Nephron (organoid): ENCODE measurements at regions not wholly inside any gene's neighbourhood (a gene's known extent, or its start where the extent isn't known, plus 50 kb on each side); places are given as distances from the start of the nearest gene placed in this dataset.

Experiments
- H3K27ac Mint-ChIP-seq, 3 experiments: 2 replicates each; pipeline ENCODE4 v1.8.0; 2020; ENCODE audit warnings: mixed read lengths in 3 of 3, mild to moderate bottlenecking in 2 of 3, moderate library complexity in 1 of 3
- H3K27me3 Mint-ChIP-seq: 2 replicates; pipeline ENCODE4 v1.8.0; 2021; ENCODE audit warnings: low read depth, mild to moderate bottlenecking, moderate library complexity, mixed read lengths
- H3K36me3 Mint-ChIP-seq: 2 replicates; pipeline ENCODE4 v1.8.0; 2020; ENCODE audit warnings: low read depth, mixed read lengths
- H3K4me1 Mint-ChIP-seq: 2 replicates; pipeline ENCODE4 v1.8.0; 2020; ENCODE audit warnings: mixed read lengths
- H3K4me3 Mint-ChIP-seq, 3 experiments: 2 replicates each; pipeline ENCODE4 v1.8.0; 2020; ENCODE audit warnings: mild to moderate bottlenecking in 3 of 3, mixed read lengths in 3 of 3, moderate library complexity in 2 of 3
- H3K9me3 Mint-ChIP-seq: 2 replicates; pipeline ENCODE4 v1.8.0; 2020; ENCODE audit warnings: mixed read lengths
- TF ChIP-seq, protein P1 (sequence below), 3 experiments: fragments of 200-600 bp; sonication (generic); IDR thresholded peaks; one replicate each; pipeline ENCODE4 v1.5.0; 2021; ENCODE audit warnings: antibody characterized with exemption in 3 of 3; ENCODE audit not compliant: unreplicated experiment in 3 of 3

DNA sequence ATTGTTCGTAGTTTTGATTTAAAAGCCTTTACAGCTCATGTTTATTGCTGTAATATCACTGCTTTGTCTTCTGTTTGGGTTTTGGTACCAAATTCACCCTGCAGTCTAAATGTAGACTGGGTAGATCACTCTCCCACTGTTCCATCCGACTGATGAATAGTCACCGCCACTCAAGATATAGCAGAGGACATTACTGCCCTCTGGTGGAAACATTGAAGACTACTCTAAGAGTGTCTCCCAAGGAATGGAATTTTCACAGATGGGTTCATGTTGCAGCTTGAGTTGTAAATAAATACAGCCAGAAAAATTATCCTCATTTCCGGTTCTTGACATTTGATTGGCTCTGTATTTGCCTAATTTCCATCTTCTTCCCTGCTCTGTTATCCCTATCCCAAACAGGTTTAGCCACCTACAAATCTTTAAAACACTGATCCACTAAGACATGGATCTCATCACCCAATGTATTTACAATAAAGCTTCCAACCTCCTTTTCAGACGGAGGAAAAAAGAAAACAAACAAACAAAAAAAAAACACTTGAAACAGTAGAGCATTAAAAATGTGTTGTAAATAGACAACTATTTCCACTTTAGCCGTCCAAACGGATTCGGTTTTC is 198.3 kb upstream of the CPNE8 start:
- TF ChIP-seq, protein P1, sequence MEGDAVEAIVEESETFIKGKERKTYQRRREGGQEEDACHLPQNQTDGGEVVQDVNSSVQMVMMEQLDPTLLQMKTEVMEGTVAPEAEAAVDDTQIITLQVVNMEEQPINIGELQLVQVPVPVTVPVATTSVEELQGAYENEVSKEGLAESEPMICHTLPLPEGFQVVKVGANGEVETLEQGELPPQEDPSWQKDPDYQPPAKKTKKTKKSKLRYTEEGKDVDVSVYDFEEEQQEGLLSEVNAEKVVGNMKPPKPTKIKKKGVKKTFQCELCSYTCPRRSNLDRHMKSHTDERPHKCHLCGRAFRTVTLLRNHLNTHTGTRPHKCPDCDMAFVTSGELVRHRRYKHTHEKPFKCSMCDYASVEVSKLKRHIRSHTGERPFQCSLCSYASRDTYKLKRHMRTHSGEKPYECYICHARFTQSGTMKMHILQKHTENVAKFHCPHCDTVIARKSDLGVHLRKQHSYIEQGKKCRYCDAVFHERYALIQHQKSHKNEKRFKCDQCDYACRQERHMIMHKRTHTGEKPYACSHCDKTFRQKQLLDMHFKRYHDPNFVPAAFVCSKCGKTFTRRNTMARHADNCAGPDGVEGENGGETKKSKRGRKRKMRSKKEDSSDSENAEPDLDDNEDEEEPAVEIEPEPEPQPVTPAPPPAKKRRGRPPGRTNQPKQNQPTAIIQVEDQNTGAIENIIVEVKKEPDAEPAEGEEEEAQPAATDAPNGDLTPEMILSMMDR (IDR thresholded peaks at IDR 0.05; ENCODE audit: unreplicated experiment in 3 of 3) = peak; percentile 71 to 76 (median 74)
- Mint-ChIP-seq H3K27ac (no peak overlapping the region), H3K9me3 (no peaks in the 10 kb centered on the region), H3K36me3 (no peaks in the 10 kb centered on the region), H3K4me3 (no peak overlapping the region), H3K4me1 (no peaks in the 10 kb centered on the region), H3K27me3 (no peaks in the 10 kb centered on the region)

DNA sequence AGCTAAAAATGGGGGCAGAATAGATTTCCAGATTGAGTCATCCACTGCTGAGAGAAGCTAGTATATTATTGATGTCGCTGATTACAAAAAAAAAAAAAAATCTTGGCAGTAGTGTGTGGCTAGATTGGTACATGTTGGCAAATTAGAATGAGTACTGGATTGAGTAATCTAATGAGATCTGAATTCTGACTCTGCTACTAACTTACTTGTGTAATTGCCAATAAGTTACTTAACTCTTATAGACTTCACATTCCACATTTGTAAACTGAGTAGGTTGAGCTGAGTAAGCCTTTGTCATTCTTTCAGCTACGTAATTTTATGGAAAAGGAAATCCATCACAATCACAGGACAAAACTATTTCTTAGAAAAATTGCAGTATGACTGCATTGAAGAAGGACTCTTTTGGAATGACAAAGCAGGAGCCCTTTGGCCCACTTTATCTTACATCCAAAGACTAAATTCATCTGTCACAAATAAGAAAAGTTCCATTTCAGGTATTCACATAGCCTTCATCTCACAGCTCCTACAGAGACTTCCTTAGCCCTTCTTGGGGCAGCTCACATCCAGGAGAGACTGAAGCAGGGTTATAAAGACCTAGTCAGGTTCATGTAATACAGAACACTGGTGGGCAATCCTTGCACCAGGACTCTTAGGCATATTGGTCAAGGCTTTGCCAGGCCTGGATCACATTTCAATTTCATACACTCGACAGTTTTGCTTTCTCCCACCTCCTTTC is 197.3 kb upstream of the CPNE8 start:
- Mint-ChIP-seq H3K36me3 (no peaks in the 10 kb centered on the region), H3K9me3 (no peaks in the 10 kb centered on the region), H3K27ac (no peak overlapping the region), H3K27me3 (no peaks in the 10 kb centered on the region), H3K4me3 (no peak overlapping the region), H3K4me1 (no peaks in the 10 kb centered on the region)
- TF ChIP-seq, protein P1 (IDR thresholded peaks at IDR 0.05; ENCODE audit: unreplicated experiment in 3 of 3) = no peak

DNA sequence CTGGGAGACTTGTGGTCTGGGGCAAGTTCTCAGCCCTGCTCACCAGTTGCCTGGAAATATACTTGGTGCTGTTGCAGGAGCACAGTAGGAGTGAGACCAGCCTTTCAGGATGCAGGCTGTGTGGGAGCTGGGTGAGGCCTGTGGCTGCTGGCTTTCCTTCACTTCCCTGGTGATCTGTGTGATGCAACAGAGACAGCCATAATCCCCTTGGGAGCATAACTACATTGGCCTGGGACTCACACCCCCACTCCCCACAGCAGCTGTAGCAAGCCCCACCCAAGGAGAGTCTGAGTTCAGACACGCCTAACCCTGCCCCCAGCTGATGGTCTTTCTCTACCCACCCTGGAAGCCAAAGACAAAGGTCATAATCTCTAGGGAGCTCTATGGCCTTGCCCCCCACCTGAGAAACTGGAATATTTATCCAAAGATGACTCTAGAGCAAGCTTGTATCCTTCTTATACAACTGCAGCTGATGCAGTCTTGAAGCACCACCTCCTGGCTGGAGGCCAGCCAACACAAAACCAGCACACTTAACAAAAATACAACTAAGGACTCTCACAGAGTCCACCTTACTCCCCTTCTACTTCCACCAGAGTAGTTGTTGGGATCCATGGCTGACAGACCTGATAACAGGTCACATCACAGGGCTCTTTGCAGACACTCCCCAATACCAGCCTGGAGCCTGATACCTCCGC is 190.4 kb upstream of the CPNE8 start:
- Mint-ChIP-seq H3K27me3 (no peaks in the 10 kb centered on the region), H3K4me3 (no peak overlapping the region), H3K36me3 (no peaks in the 10 kb centered on the region), H3K9me3 (no peaks in the 10 kb centered on the region), H3K4me1 (no peaks in the 10 kb centered on the region), H3K27ac (no peak overlapping the region)
- TF ChIP-seq, protein P1 (IDR thresholded peaks at IDR 0.05; ENCODE audit: unreplicated experiment in 3 of 3) = no peak

DNA sequence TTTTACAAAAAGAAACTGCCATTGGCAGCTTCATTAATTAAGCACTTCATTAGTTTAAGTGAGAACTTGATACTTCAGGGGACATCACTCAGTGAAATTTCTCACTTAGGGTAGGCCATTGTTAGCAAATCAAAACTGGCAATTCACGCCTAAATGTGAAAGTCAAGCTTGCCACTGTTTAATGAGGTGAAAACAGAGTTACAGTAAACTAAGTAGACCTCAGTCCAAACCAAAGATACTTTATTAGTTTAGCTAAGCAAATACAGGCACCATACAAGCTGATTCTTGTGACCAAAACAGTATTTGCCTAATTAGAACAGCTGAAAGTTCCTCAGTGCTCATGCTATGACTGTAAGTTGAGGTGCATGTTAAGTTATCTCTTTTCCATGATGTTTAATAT is 176.5 kb upstream of the CPNE8 start:
- Mint-ChIP-seq H3K27ac (no peak overlapping the region), H3K4me3 (no peak overlapping the region), H3K36me3 (no peaks in the 10 kb centered on the region), H3K9me3 (no peaks in the 10 kb centered on the region), H3K4me1 (no peaks in the 10 kb centered on the region), H3K27me3 (no peaks in the 10 kb centered on the region)
- TF ChIP-seq, protein P1 (IDR thresholded peaks at IDR 0.05; ENCODE audit: unreplicated experiment in 3 of 3) = no peak

DNA sequence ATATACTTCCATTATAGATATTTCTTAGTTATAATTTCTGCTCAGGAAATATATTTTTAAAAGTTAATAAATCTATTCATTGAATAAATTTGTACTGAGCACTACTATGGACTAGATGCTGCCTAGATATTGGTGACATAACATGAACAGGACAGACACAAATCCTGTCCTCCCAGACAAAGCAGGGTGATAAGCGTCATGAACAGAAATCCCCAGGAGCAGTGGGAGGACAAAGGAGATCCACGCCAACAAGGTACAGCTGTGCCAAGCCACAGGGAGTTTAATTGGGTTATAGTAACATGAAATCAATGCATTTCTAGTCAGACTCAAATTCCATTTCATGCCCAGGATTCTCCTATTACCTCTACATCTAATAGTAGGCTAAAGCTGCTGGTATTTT is 171.8 kb upstream of the CPNE8 start:
- TF ChIP-seq, protein P1 (IDR thresholded peaks at IDR 0.05; ENCODE audit: unreplicated experiment in 3 of 3) = no peak
- Mint-ChIP-seq H3K27ac (no peak overlapping the region), H3K36me3 (no peaks in the 10 kb centered on the region), H3K27me3 (no peaks in the 10 kb centered on the region), H3K4me1 (no peaks in the 10 kb centered on the region), H3K9me3 (no peaks in the 10 kb centered on the region), H3K4me3 (no peak overlapping the region)
